Ovary (tissue), 3 donors: ENCODE measurements at regions not wholly inside any gene's neighbourhood (a gene's known extent, or its start where the extent isn't known, plus 50 kb on each side); places are given as distances from the start of the nearest gene placed in this dataset.

Experiments
- CTCF ChIP-seq, 3 donors: fragments of 450-650 bp in 2 of 3; fragments of 200-600 bp in 1 of 3; IDR thresholded peaks; one replicate each; pipeline versions ENCODE4 v1.5.1 to v1.8.0; 2016 to 2022; ENCODE audit warnings: antibody characterized with exemption in 3 of 3, mild to moderate bottlenecking in 1 of 3
- EP300 ChIP-seq: sonication (generic); formaldehyde crosslinking; IDR thresholded peaks from one replicate; pipeline ENCODE4 v1.6.1; 2017; ENCODE audit warnings: antibody characterized with exemption
- POLR2A ChIP-seq: fragments of 450-650 bp; IDR thresholded peaks from one replicate; pipeline ENCODE4 v1.6.1; 2017; ENCODE audit warnings: antibody characterized with exemption, mild to moderate bottlenecking, moderate library complexity
- donor health status: DM: no; HTN: no; CAD: no.

GRCh38 chr4:147090486-147090885 lies 144.8 kb upstream of the TTC29 start:
- TF ChIP-seq CTCF (IDR thresholded peaks at IDR 0.05): no peak
- TF ChIP-seq POLR2A: no peak
- no peak for TF ChIP-seq EP300
